ENCODE measurements at regions not wholly inside any gene's neighbourhood (a gene's known extent, or its start where the extent isn't known, plus 50 kb on each side); places are given as distances from the start of the nearest gene placed in this dataset.
"Not testable (repeated sequence)": the region's sequence is repeated elsewhere in the genome, so short reads cannot be mapped to it uniquely, and the experiment has no call there.

DNA sequence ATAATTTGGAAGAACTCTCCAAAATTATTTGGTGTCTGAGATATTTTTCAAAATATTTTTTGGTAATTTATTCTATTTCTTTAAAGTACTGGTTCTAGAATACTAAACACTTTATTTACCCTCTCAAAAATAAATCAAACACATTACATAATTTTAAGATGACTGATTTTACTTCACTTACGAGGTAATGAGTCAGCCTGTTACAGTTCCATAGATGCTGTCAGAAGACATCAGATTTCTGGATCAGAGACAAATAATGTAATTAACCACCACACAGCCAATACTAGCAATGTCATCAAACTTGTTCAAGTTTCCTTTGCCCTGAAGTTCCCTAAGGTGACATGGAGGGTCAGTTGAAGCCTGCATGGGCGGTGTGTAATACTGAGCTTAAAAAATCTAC is 106.1 kb upstream of the CDH9 start:
- no peak for DNase-seq (ENCODE audit: low read depth)

DNA sequence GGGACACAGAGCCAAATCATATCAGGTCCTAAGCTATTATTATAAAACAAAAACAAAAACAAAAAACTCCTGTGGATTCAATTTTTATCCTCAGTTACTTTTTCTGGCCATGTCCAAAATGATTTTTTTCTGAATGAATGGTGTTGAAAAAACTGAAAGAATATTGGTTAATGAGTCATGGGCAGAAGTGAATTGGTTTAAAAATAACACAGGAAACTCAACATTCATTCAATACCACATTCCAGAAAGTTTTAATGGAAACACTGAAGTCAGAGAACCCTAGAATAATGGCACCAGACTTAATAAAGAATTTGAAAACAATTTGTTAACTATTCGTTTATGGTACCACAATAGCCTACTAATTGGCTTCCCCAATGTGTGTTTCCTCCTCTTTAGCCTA is 102.4 kb upstream of the CDH9 start:
- peak; percentile 34 for DNase-seq (ENCODE audit: low read depth)

DNA sequence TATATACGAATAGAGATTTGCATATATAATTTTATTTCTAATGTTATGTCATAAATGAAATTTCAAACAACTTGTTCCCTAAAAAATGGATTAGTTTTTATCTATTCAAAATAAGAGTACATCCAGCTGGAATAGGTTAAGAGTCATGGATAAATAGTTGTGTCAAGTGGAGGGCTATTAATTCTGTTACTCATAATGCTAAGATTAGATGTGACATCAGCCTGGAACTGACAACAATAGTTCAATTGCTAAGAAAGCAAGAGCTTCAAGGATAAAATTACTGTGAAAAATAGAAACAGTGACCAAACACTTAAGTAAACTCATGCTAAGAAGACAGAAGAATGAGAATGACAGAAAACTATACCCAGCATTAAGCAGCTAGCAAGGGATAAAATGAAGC is 92.2 kb upstream of the CDH9 start:
- DNase-seq (ENCODE audit: low read depth), result no peak

DNA sequence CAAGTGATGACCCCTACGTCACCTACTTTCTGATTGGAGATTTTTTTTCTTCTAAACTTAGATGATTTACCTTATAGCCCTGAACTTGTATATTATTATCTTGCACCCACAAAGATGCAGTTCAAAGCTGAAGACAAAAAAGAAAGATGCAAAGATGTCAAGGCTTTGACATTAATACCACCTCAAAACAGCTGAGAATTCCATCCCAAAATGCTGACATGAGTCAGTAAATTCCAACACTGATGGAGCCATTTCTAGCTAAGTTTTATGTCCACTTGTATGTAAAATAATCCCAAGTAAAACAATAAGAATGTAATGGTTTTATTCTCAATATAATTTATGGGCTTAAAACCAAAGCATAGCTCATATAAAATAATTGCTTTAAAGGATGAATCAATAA is 91.5 kb upstream of the CDH9 start:
- DNase-seq (ENCODE audit: low read depth), result no peak

GRCh38 chr5:27125856-27126255 is 87.5 kb upstream of the CDH9 start:
- no peak for DNase-seq (ENCODE audit: low read depth)

- no peak for DNase-seq (ENCODE audit: low read depth)
These were observed 86.2 kb upstream of the CDH9 start for GRCh38 chr5:27124590-27124989.

GRCh38 chr5:27119736-27120321 is 81.4 kb upstream of the CDH9 start:
- DNase-seq (ENCODE audit: low read depth), result not testable (repeated sequence)

- DNase-seq (ENCODE audit: low read depth), result no peak
These were observed 65.1 kb upstream of the CDH9 start for GRCh38 chr5:27103486-27103885.

- DNase-seq (ENCODE audit: low read depth), result not testable (repeated sequence)
These were observed 57.4 kb upstream of the CDH9 start for GRCh38 chr5:27095761-27096160.

DNA sequence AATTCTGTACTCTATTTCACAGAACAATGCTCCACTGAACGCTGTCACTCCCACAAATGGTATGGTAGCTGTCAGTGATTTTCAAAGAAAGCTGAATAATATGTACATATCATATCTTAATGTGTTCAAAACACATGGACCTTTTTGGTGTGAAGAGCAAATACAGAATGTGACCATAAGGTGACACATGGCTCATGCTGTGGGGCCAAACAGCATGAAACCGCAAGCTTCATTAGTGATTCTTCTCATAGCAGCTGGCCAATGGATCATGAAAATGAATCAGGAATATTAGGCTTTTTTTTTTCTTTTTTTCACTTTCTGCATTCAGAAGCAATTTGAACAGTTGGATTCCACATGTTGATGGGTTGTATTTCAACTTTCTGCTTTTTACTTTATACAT is 54.9 kb upstream of the CDH9 start:
- no peak for DNase-seq (ENCODE audit: low read depth)

- DNase-seq (ENCODE audit: low read depth), result no peak
These were observed 53.5 kb upstream of the CDH9 start for GRCh38 chr5:27091858-27092257.

- not testable (repeated sequence) for DNase-seq (ENCODE audit: low read depth)
These were observed 50.4 kb upstream of the CDH9 start for GRCh38 chr5:27088822-27089221.
